ENCODE measurements at regions not wholly inside any gene's neighbourhood (a gene's known extent, or its start where the extent isn't known, plus 50 kb on each side); places are given as distances from the start of the nearest gene placed in this dataset.

GRCh38 chr5:117454716-117455212, 880.1 kb upstream of the SEMA6A start:
- Mint-ChIP-seq H3K36me3 (no peaks in the 10 kb centered on the region), H3K27me3 (ENCODE audit: insufficient read depth, low read depth) (no peaks in the 10 kb centered on the region), H3K27ac (no peak overlapping the region), H3K4me3 (no peak overlapping the region), H3K4me1 (no peaks in the 10 kb centered on the region), H3K9me3 (no peaks in the 10 kb centered on the region)
- Histone ChIP-seq H3K9me3 (ENCODE audit: low read depth) (no peaks in the 10 kb centered on the region), H3K36me3 (no peaks in the 10 kb centered on the region), H3K4me2 (peak overlapping the region; percentile 77), H3K79me2 (ENCODE audit: low read depth) (no peaks in the 10 kb centered on the region), H3K27me3 (no peaks in the 10 kb centered on the region), H3K9ac (no peak overlapping the region), H3F3A (ENCODE audit: low read depth) (no peaks in the 10 kb centered on the region), H3K4me3 (peak overlapping the region; percentile 51), H3K27ac (no peak overlapping the region), H2AFZ (replicated peaks) (peak overlapping the region; percentile 77), H4K20me1 (ENCODE audit: low read depth) (no peaks in the 10 kb centered on the region), H3K4me1 (no peaks in the 10 kb centered on the region)
- TF ChIP-seq EZH2 (IDR thresholded peaks at IDR 0.05) (no peak), EZH2phosphoT487 (IDR thresholded peaks at IDR 0.05) (no peak), CTCF (IDR thresholded peaks at IDR 0.05) (peak; percentile 81)
- DNase-seq (ENCODE audit: low spot score) = peak; percentile 26

GRCh38 chr5:117436846-117437245, 862.2 kb upstream of the SEMA6A start:
- H2AFZ ChIP-seq (replicated peaks) = no peak overlapping the region

GRCh38 chr5:117435203-117435602, 860.6 kb upstream of the SEMA6A start:
- H3F3A ChIP-seq (ENCODE audit: low read depth) = peaks cover 11% of the 10 kb centered on the region
- no peak overlapping the region for H3K27ac ChIP-seq
- Mint-ChIP-seq H3K9me3 (no peaks in the 10 kb centered on the region), H3K27ac (no peak overlapping the region), H3K27me3 (ENCODE audit: insufficient read depth, low read depth) (no peaks in the 10 kb centered on the region), H3K36me3 (no peaks in the 10 kb centered on the region), H3K4me1 (peaks cover 18% of the 10 kb centered on the region), H3K4me3 (no peak overlapping the region)
- H3K4me2 ChIP-seq = no peak overlapping the region
- no peak overlapping the region for H3K4me3 ChIP-seq
- H3K4me1 ChIP-seq = peaks cover 9% of the 10 kb centered on the region
- TF ChIP-seq EZH2phosphoT487 (IDR thresholded peaks at IDR 0.05) (no peak), CTCF (IDR thresholded peaks at IDR 0.05) (no peak), EZH2 (IDR thresholded peaks at IDR 0.05) (no peak)
- no peaks in the 10 kb centered on the region for H3K79me2 ChIP-seq (ENCODE audit: low read depth)
- no peaks in the 10 kb centered on the region for H3K27me3 ChIP-seq
- H3K9me3 ChIP-seq (ENCODE audit: low read depth) = no peaks in the 10 kb centered on the region
- H3K9ac ChIP-seq = no peak overlapping the region
- no peak overlapping the region for H2AFZ ChIP-seq (replicated peaks)
- H4K20me1 ChIP-seq (ENCODE audit: low read depth) = no peaks in the 10 kb centered on the region
- H3K36me3 ChIP-seq = no peaks in the 10 kb centered on the region
- DNase-seq (ENCODE audit: low spot score) = no peak

More at GRCh38 chr5:117436846-117437245, 862.2 kb upstream of the SEMA6A start:
- no peak overlapping the region for H3K4me3 Mint-ChIP-seq
- no peaks in the 10 kb centered on the region for H3K79me2 ChIP-seq (ENCODE audit: low read depth)
- H3K36me3 ChIP-seq = no peaks in the 10 kb centered on the region
- no peak overlapping the region for H3K27ac ChIP-seq
- H3K4me1 ChIP-seq = peaks cover 9% of the 10 kb centered on the region
- H3K4me1 Mint-ChIP-seq = peaks cover 18% of the 10 kb centered on the region
- no peak overlapping the region for H3K4me3 ChIP-seq
- no peak overlapping the region for H3K27ac Mint-ChIP-seq
- no peaks in the 10 kb centered on the region for H3K27me3 ChIP-seq
- no peaks in the 10 kb centered on the region for H3K9me3 Mint-ChIP-seq
- no peak for DNase-seq (ENCODE audit: low spot score)
- no peaks in the 10 kb centered on the region for H3K36me3 Mint-ChIP-seq
- TF ChIP-seq EZH2 (IDR thresholded peaks at IDR 0.05) (no peak), CTCF (IDR thresholded peaks at IDR 0.05) (no peak), EZH2phosphoT487 (IDR thresholded peaks at IDR 0.05) (no peak)
- H3K27me3 Mint-ChIP-seq (ENCODE audit: insufficient read depth, low read depth) = no peaks in the 10 kb centered on the region
- H3K9me3 ChIP-seq (ENCODE audit: low read depth) = no peaks in the 10 kb centered on the region
- peaks cover 11% of the 10 kb centered on the region for H3F3A ChIP-seq (ENCODE audit: low read depth)
- H3K4me2 ChIP-seq = no peak overlapping the region
- no peaks in the 10 kb centered on the region for H4K20me1 ChIP-seq (ENCODE audit: low read depth)
- no peak overlapping the region for H3K9ac ChIP-seq

All from neural progenitor cell (in vitro differentiated cells).